IgD-negative memory B cell (primary cell): ENCODE measurements at regions not wholly inside any gene's neighbourhood (a gene's known extent, or its start where the extent isn't known, plus 50 kb on each side); places are given as distances from the start of the nearest gene placed in this dataset.
"Not testable (repeated sequence)": the region's sequence is repeated elsewhere in the genome, so short reads cannot be mapped to it uniquely, and the experiment has no call there.

Source experiments
- H3K27ac Mint-ChIP-seq, 3 donors: one replicate each; pipeline ENCODE4 v1.8.0; 2020 to 2022; ENCODE audit warnings: mild to moderate bottlenecking in 3 of 3, mixed read lengths in 3 of 3, moderate library complexity in 1 of 3
- H3K27me3 Mint-ChIP-seq: one replicate; pipeline ENCODE4 v1.8.0; 2021; ENCODE audit warnings: mixed read lengths
- H3K36me3 Mint-ChIP-seq: one replicate; pipeline ENCODE4 v1.8.0; 2020; ENCODE audit warnings: mild to moderate bottlenecking, mixed read lengths
- H3K4me1 Mint-ChIP-seq, 3 donors: one replicate each; pipeline ENCODE4 v1.8.0; 2020 to 2022; ENCODE audit warnings: mixed read lengths in 3 of 3, mild to moderate bottlenecking in 1 of 3
- H3K4me3 Mint-ChIP-seq, 4 donors: one replicate each; pipeline ENCODE4 v1.8.0; 2020 to 2022; ENCODE audit warnings: mild to moderate bottlenecking in 4 of 4, mixed read lengths in 4 of 4, moderate library complexity in 3 of 4
- H3K9me3 Mint-ChIP-seq, 3 donors: one replicate each; pipeline ENCODE4 v1.8.0; 2020 to 2021; ENCODE audit warnings: mixed read lengths in 3 of 3, mild to moderate bottlenecking in 1 of 3

- peaks cover 2% of the 10 kb centered on the region for H3K36me3 Mint-ChIP-seq
These were observed 113.4 kb upstream of the CPM start for GRCh38 chr12:69046363-69046762.

GRCh38 chr12:69046920-69047319, 113.9 kb upstream of the CPM start:
- no peaks in the 10 kb centered on the region for H3K9me3 Mint-ChIP-seq
- H3K27me3 Mint-ChIP-seq, result peaks cover 11% of the 10 kb centered on the region
- no peak overlapping the region for H3K4me3 Mint-ChIP-seq
- peaks cover 2% of the 10 kb centered on the region for H3K36me3 Mint-ChIP-seq
- peaks cover 0 to 6% (median 0%) of the 10 kb centered on the region in 3 donors for H3K4me1 Mint-ChIP-seq
- no peak overlapping the region for H3K27ac Mint-ChIP-seq

More at GRCh38 chr12:69046363-69046762, 113.4 kb upstream of the CPM start:
- Mint-ChIP-seq H3K27ac (no peak overlapping the region), H3K27me3 (peaks cover 11% of the 10 kb centered on the region), H3K9me3 (no peaks in the 10 kb centered on the region), H3K4me3 (no peak overlapping the region), H3K4me1 (peaks cover 0 to 6% (median 0%) of the 10 kb centered on the region in 3 donors)

- H3K9me3 Mint-ChIP-seq, result no peaks in the 10 kb centered on the region
These were observed 115.0 kb upstream of the CPM start for GRCh38 chr12:69047990-69048389.

GRCh38 chr12:69049855-69050254, 116.9 kb upstream of the CPM start:
- H3K27ac Mint-ChIP-seq, H3K4me1 Mint-ChIP-seq, H3K36me3 Mint-ChIP-seq, H3K4me3 Mint-ChIP-seq, H3K9me3 Mint-ChIP-seq: not testable (repeated sequence)
- peaks cover 11% of the 10 kb centered on the region for H3K27me3 Mint-ChIP-seq

More at GRCh38 chr12:69047990-69048389, 115.0 kb upstream of the CPM start:
- Mint-ChIP-seq H3K4me3 (no peak overlapping the region), H3K4me1 (peaks cover 0 to 6% (median 0%) of the 10 kb centered on the region in 3 donors), H3K27ac (no peak overlapping the region), H3K27me3 (peaks cover 11% of the 10 kb centered on the region), H3K36me3 (peaks cover 2% of the 10 kb centered on the region)

GRCh38 chr12:69052613-69053408, 119.8 kb upstream of the CPM start:
- H3K9me3 Mint-ChIP-seq, result no peaks in the 10 kb centered on the region
- H3K27ac Mint-ChIP-seq, result no peak overlapping the region
- peaks cover 9% of the 10 kb centered on the region for H3K27me3 Mint-ChIP-seq
- H3K4me3 Mint-ChIP-seq, result no peak overlapping the region
- peaks cover 2% of the 10 kb centered on the region for H3K36me3 Mint-ChIP-seq
- H3K4me1 Mint-ChIP-seq, result no peaks in the 10 kb centered on the region

GRCh38 chr12:69054343-69055056, 121.5 kb upstream of the CPM start:
- H3K4me1 Mint-ChIP-seq, result no peaks in the 10 kb centered on the region
- peaks cover 2% of the 10 kb centered on the region for H3K36me3 Mint-ChIP-seq
- no peak overlapping the region for H3K4me3 Mint-ChIP-seq
- H3K27me3 Mint-ChIP-seq, result peaks cover 8% of the 10 kb centered on the region
- no peak overlapping the region for H3K27ac Mint-ChIP-seq
- H3K9me3 Mint-ChIP-seq, result no peaks in the 10 kb centered on the region

- no peaks in the 10 kb centered on the region for H3K9me3 Mint-ChIP-seq
- H3K27ac Mint-ChIP-seq, result no peak overlapping the region
- peaks cover 6% of the 10 kb centered on the region for H3K27me3 Mint-ChIP-seq
- no peaks in the 10 kb centered on the region for H3K4me1 Mint-ChIP-seq
- H3K36me3 Mint-ChIP-seq, result peaks cover 2% of the 10 kb centered on the region
- no peak overlapping the region for H3K4me3 Mint-ChIP-seq
These were observed 122.3 kb upstream of the CPM start for GRCh38 chr12:69055280-69055679.

GRCh38 chr12:69055706-69056105, 122.7 kb upstream of the CPM start:
- H3K36me3 Mint-ChIP-seq, result peaks cover 2% of the 10 kb centered on the region
- no peak overlapping the region for H3K27ac Mint-ChIP-seq
- H3K27me3 Mint-ChIP-seq, result peaks cover 4% of the 10 kb centered on the region
- H3K4me1 Mint-ChIP-seq, result no peaks in the 10 kb centered on the region
- no peak overlapping the region for H3K4me3 Mint-ChIP-seq
- H3K9me3 Mint-ChIP-seq, result no peaks in the 10 kb centered on the region

- H3K36me3 Mint-ChIP-seq, result peaks cover 2% of the 10 kb centered on the region
- H3K27ac Mint-ChIP-seq, result no peak overlapping the region
- no peak overlapping the region for H3K4me3 Mint-ChIP-seq
- H3K27me3 Mint-ChIP-seq, result peaks cover 4% of the 10 kb centered on the region
- no peaks in the 10 kb centered on the region for H3K4me1 Mint-ChIP-seq
- no peaks in the 10 kb centered on the region for H3K9me3 Mint-ChIP-seq
These were observed 124.0 kb upstream of the CPM start for GRCh38 chr12:69056743-69057515.

GRCh38 chr12:69057742-69058141, 124.8 kb upstream of the CPM start:
- Mint-ChIP-seq H3K9me3 (no peaks in the 10 kb centered on the region), H3K36me3 (peaks cover 2% of the 10 kb centered on the region), H3K4me3 (no peak overlapping the region), H3K27me3 (peaks cover 4% of the 10 kb centered on the region), H3K27ac (no peak overlapping the region), H3K4me1 (no peaks in the 10 kb centered on the region)

- H3K27me3 Mint-ChIP-seq, result peaks cover 4% of the 10 kb centered on the region
- H3K4me3 Mint-ChIP-seq, result no peak overlapping the region
These were observed 126.8 kb upstream of the CPM start for GRCh38 chr12:69059465-69060457.

GRCh38 chr12:69061574-69061973, 128.6 kb upstream of the CPM start:
- H3K4me1 Mint-ChIP-seq, result no peaks in the 10 kb centered on the region
- peaks cover 3% of the 10 kb centered on the region for H3K27me3 Mint-ChIP-seq
- no peak overlapping the region for H3K4me3 Mint-ChIP-seq
- H3K27ac Mint-ChIP-seq, result no peak overlapping the region
- H3K9me3 Mint-ChIP-seq, result no peaks in the 10 kb centered on the region
- no peaks in the 10 kb centered on the region for H3K36me3 Mint-ChIP-seq

More at GRCh38 chr12:69059465-69060457, 126.8 kb upstream of the CPM start:
- Mint-ChIP-seq H3K9me3 (no peaks in the 10 kb centered on the region), H3K4me1 (no peaks in the 10 kb centered on the region), H3K27ac (no peak overlapping the region), H3K36me3 (no peaks in the 10 kb centered on the region)

- Mint-ChIP-seq H3K27me3 (peaks cover 4% of the 10 kb centered on the region), H3K4me3 (no peak overlapping the region), H3K4me1 (no peaks in the 10 kb centered on the region), H3K27ac (no peak overlapping the region), H3K9me3 (no peaks in the 10 kb centered on the region), H3K36me3 (no peaks in the 10 kb centered on the region)
These were observed 129.8 kb upstream of the CPM start for GRCh38 chr12:69062621-69063237.
